Type B pancreatic cell (in vitro differentiated cells): ENCODE measurements at regions not wholly inside any gene's neighbourhood (a gene's known extent, or its start where the extent isn't known, plus 50 kb on each side); places are given as distances from the start of the nearest gene placed in this dataset.
A peak's percentile ranks its signal among the peaks of the same experiment; 100 is the strongest.

Experiments used
- DNase-seq: peaks from one replicate; pipeline ENCODE4 v3.0.0; 2021; ENCODE audit warnings: mixed read lengths; ENCODE audit not compliant: unreplicated experiment; ENCODE audit errors: extremely low spot score
- H3K27ac Mint-ChIP-seq: 2 replicates; pipeline ENCODE4 v1.8.0; 2021; ENCODE audit warnings: mild to moderate bottlenecking, mixed read lengths
- H3K27me3 Mint-ChIP-seq: 2 replicates; pipeline ENCODE4 v1.8.0; 2021; ENCODE audit warnings: mixed read lengths
- H3K36me3 Mint-ChIP-seq: 2 replicates; pipeline ENCODE4 v1.8.0; 2021; ENCODE audit warnings: mixed read lengths
- H3K4me1 Mint-ChIP-seq: one replicate; pipeline ENCODE4 v1.8.0; 2021; ENCODE audit warnings: mixed read lengths; ENCODE audit not compliant: unreplicated experiment
- H3K4me3 Mint-ChIP-seq: 2 replicates; pipeline ENCODE4 v1.8.0; 2021; ENCODE audit warnings: mild to moderate bottlenecking, mixed read lengths
- H3K9me3 Mint-ChIP-seq: 2 replicates; pipeline ENCODE4 v1.8.0; 2021; ENCODE audit warnings: mixed read lengths
- TF ChIP-seq, protein P1 (sequence below): fragments of 200-600 bp; sonication (generic); conservative IDR thresholded peaks from 2 replicates; pipeline ENCODE4 v1.5.0; 2021; ENCODE audit warnings: antibody characterized with exemption, mild to moderate bottlenecking

GRCh38 chr6:1068068-1068467, 243.8 kb upstream of the FOXQ1 start:
- TF ChIP-seq, protein P1, sequence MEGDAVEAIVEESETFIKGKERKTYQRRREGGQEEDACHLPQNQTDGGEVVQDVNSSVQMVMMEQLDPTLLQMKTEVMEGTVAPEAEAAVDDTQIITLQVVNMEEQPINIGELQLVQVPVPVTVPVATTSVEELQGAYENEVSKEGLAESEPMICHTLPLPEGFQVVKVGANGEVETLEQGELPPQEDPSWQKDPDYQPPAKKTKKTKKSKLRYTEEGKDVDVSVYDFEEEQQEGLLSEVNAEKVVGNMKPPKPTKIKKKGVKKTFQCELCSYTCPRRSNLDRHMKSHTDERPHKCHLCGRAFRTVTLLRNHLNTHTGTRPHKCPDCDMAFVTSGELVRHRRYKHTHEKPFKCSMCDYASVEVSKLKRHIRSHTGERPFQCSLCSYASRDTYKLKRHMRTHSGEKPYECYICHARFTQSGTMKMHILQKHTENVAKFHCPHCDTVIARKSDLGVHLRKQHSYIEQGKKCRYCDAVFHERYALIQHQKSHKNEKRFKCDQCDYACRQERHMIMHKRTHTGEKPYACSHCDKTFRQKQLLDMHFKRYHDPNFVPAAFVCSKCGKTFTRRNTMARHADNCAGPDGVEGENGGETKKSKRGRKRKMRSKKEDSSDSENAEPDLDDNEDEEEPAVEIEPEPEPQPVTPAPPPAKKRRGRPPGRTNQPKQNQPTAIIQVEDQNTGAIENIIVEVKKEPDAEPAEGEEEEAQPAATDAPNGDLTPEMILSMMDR: no peak
- Mint-ChIP-seq H3K4me1 (peaks cover 14% of the 10 kb centered on the region), H3K27ac (peak overlapping the region; percentile 8), H3K9me3 (no peaks in the 10 kb centered on the region), H3K36me3 (no peaks in the 10 kb centered on the region), H3K4me3 (no peak overlapping the region), H3K27me3 (peaks cover 3% of the 10 kb centered on the region)
- DNase-seq: no peak

- H3K27ac Mint-ChIP-seq: no peak overlapping the region
- H3K4me1 Mint-ChIP-seq: peaks cover 18% of the 10 kb centered on the region
- no peaks in the 10 kb centered on the region for H3K9me3 Mint-ChIP-seq
- H3K27me3 Mint-ChIP-seq: peaks cover 3% of the 10 kb centered on the region
- H3K4me3 Mint-ChIP-seq: no peak overlapping the region
- TF ChIP-seq, protein P1: no peak
- DNase-seq: no peak
- H3K36me3 Mint-ChIP-seq: no peaks in the 10 kb centered on the region
Observed at GRCh38 chr6:1067346-1067745, 244.6 kb upstream of the FOXQ1 start.

GRCh38 chr6:1066449-1067090, 245.3 kb upstream of the FOXQ1 start:
- H3K4me3 Mint-ChIP-seq: no peak overlapping the region

GRCh38 chr6:1065986-1066385, 245.9 kb upstream of the FOXQ1 start:
- no peaks in the 10 kb centered on the region for H3K9me3 Mint-ChIP-seq
- TF ChIP-seq, protein P1: no peak

More at GRCh38 chr6:1066449-1067090, 245.3 kb upstream of the FOXQ1 start:
- no peak for DNase-seq
- Mint-ChIP-seq H3K27ac (no peak overlapping the region), H3K36me3 (no peaks in the 10 kb centered on the region), H3K9me3 (no peaks in the 10 kb centered on the region), H3K27me3 (peaks cover 3% of the 10 kb centered on the region), H3K4me1 (peaks cover 18% of the 10 kb centered on the region)
- TF ChIP-seq, protein P1: no peak

DNA sequence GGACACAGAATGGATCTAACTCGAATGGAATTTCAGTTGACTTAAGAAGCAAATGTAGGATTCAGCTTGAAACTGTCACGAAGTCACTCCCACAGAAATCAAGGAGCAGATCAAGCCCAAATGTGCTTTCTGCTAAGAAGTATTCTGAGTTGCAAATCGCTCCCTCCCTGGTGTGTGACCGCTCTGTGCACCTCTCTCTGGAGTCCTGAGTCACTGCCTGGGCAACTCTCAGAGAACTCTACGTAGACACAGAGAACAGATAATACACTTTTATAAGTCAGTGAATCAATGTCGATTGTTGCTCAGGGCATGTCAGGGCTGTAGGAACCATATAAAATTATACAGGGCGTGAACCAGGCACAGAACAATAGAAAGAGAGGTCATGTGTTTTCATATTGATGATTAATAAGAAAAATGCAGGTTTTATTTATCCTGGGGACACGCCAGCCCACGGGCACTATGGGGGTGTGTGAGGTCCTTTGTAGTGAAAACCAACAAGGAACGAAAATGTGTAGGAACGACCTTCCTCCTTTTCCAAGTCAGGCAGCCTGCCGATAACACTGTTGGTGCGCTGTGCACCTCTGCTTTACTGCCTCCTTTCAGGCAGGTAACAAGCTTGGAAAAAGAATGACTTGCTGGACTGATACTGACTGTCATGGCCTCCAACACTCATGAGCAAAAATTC, 248.1 kb upstream of the FOXQ1 start:
- Mint-ChIP-seq H3K4me3 (no peak overlapping the region), H3K36me3 (no peaks in the 10 kb centered on the region), H3K27ac (peak overlapping the region; percentile 9), H3K27me3 (peaks cover 2% of the 10 kb centered on the region), H3K9me3 (no peaks in the 10 kb centered on the region), H3K4me1 (peaks cover 11% of the 10 kb centered on the region)
- TF ChIP-seq, protein P1: no peak
- DNase-seq: no peak

More at GRCh38 chr6:1065986-1066385, 245.9 kb upstream of the FOXQ1 start:
- no peak overlapping the region for H3K4me3 Mint-ChIP-seq
- H3K27ac Mint-ChIP-seq: no peak overlapping the region
- peaks cover 18% of the 10 kb centered on the region for H3K4me1 Mint-ChIP-seq
- no peak for DNase-seq
- H3K36me3 Mint-ChIP-seq: no peaks in the 10 kb centered on the region
- peaks cover 3% of the 10 kb centered on the region for H3K27me3 Mint-ChIP-seq
